Spleen (tissue), 7 donors: ENCODE measurements at regions not wholly inside any gene's neighbourhood (a gene's known extent, or its start where the extent isn't known, plus 50 kb on each side); places are given as distances from the start of the nearest gene placed in this dataset.

Experiments used
- CTCF ChIP-seq, 11 experiments: fragments of 200-600 bp in 7 of 11; fragments of 450-650 bp in 4 of 11; sonication (generic) in 4 of 11; IDR thresholded peaks in 8 of 11; conservative IDR thresholded peaks in 3 of 11; 1 replicate in 7 of 11; 2 replicates in 4 of 11; pipeline versions ENCODE4 v1.4.0 to v1.8.0; 2016 to 2021; ENCODE audit warnings: antibody characterized with exemption in 11 of 11, inconsistent platforms in 4 of 11, mild to moderate bottlenecking in 1 of 11
- POLR2AphosphoS5 ChIP-seq, 3 donors: sonication (generic); formaldehyde crosslinking; IDR thresholded peaks; one replicate each; pipeline ENCODE4 v1.5.1; 2017; ENCODE audit warnings: antibody characterized with exemption in 3 of 3
- donor health status: DM: no; HTN: no; CAD: no; lungs with moderate emphysema.
- donor health status: DM: no; HTN: no; CAD: no.
- donor health status: DM: no; HTN: no; CAD: no.

GRCh38 chr13:70206671-70207070 is 98.4 kb upstream of the KLHL1 start:
- TF ChIP-seq CTCF (IDR thresholded peaks at IDR 0.05 in 8 of 11, conservative IDR thresholded peaks at IDR 0.05 in 3 of 11), result no peak
- no peak for TF ChIP-seq POLR2AphosphoS5 (IDR thresholded peaks at IDR 0.05)
